Activated CD8-positive, alpha-beta memory T cell treated with anti-CD3 and anti-CD28 coated beads, Interleukin-2, amount 10 ng/mL, durations not matched to agents 7 days and 5 days (primary cell): ENCODE measurements at regions not wholly inside any gene's neighbourhood (a gene's known extent, or its start where the extent isn't known, plus 50 kb on each side); places are given as distances from the start of the nearest gene placed in this dataset.
"Not testable (repeated sequence)": the region's sequence is repeated elsewhere in the genome, so short reads cannot be mapped to it uniquely, and the experiment has no call there.

Source experiments
- ATAC-seq: fragments of 150-1000 bp; cut with Tn5 transposase; one replicate; pipeline ENCODE4 v1.10.0; 2021; ENCODE audit warnings: moderate library complexity
- CTCF ChIA-PET: fragments of 350-600 bp; sonication (Branson Sonifier 250); formaldehyde crosslinking; loops from one replicate; lab custom pipeline; 2021; ENCODE audit warnings: antibody characterized with exemption; lab: Charles Lee
- DNase-seq: peaks from one replicate; pipeline ENCODE4 v3.0.0-alpha.2; 2020
- H3K27ac Mint-ChIP-seq: one replicate; pipeline ENCODE4 v1.8.0; 2021; ENCODE audit warnings: mild to moderate bottlenecking, mixed read lengths
- H3K27me3 Mint-ChIP-seq: one replicate; pipeline ENCODE4 v1.8.0; 2021; ENCODE audit warnings: mixed read lengths
- H3K36me3 Mint-ChIP-seq: one replicate; pipeline ENCODE4 v1.8.0; 2021; ENCODE audit warnings: mild to moderate bottlenecking, mixed read lengths
- H3K4me1 Mint-ChIP-seq: one replicate; pipeline ENCODE4 v1.8.0; 2021; ENCODE audit warnings: mixed read lengths
- H3K4me3 Mint-ChIP-seq: one replicate; pipeline ENCODE4 v1.8.0; 2021; ENCODE audit warnings: mild to moderate bottlenecking, moderate library complexity, mixed read lengths
- H3K9me3 Mint-ChIP-seq: one replicate; pipeline ENCODE4 v1.8.0; 2022; ENCODE audit warnings: low read depth, mixed read lengths

DNA sequence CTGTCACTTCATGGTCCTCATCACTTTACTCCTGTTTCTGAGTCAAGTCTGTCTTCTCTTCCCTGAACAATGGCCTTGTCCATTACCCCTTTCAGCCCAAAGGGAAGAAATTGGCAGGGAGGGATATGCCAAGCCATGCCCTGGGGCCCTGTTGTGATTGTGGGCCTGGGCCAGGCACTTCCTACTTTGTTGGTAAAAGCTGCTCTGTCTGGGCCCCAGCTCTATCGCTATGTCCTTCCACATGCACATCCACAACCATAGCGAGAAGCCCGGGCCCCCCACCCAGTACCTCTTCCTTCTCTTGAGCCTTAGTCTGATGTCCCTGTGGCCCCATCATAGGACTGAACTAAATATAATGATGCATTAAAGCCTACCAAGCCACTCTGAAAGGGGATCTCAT lies 126.7 kb upstream of the RCN1 start:
- CTCF ChIA-PET: no interaction called here
- Mint-ChIP-seq H3K36me3 (no peaks in the 10 kb centered on the region), H3K27me3 (peaks cover 6% of the 10 kb centered on the region)

DNA sequence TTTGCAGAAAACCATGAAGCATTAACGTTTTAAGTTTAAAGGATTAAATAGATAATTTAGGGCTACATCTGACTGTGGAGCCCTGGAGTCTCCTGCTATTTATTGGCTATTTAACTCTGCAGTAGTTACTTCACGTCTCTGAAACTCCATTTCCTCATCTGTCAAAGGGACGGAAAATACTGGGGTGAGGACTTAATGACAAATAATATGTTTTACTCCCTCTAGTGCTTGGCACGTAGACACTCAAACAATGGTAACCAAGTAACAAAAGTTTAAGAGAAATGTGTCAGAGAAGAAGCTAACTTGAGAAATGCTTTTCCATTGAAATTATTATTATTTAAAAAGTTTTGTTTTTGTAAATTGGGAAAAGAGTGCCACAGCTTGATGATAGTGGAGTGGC lies 130.7 kb upstream of the RCN1 start:
- peaks cover 2% of the 10 kb centered on the region for H3K4me1 Mint-ChIP-seq
- no peaks in the 10 kb centered on the region for H3K9me3 Mint-ChIP-seq
- DNase-seq (no peak), ATAC-seq (no peak)
- peaks cover 6% of the 10 kb centered on the region for H3K27me3 Mint-ChIP-seq
- H3K36me3 Mint-ChIP-seq: no peaks in the 10 kb centered on the region
- no peak overlapping the region for H3K27ac Mint-ChIP-seq
- H3K4me3 Mint-ChIP-seq: no peak overlapping the region
- CTCF ChIA-PET: interaction anchor here (0.5 to 1.2 kb wide), 4 partner anchors 9 to 479 kb away, joined by 3 to 4 read pairs (median 3); no protein-coding TSS in a partner anchor

More for the DNA sequence above, 126.7 kb upstream of the RCN1 start:
- H3K4me1 Mint-ChIP-seq: no peaks in the 10 kb centered on the region
- no peak overlapping the region for H3K4me3 Mint-ChIP-seq
- H3K27ac Mint-ChIP-seq: no peak overlapping the region
- ATAC-seq: no peak
- no peaks in the 10 kb centered on the region for H3K9me3 Mint-ChIP-seq
- DNase-seq: no peak

DNA sequence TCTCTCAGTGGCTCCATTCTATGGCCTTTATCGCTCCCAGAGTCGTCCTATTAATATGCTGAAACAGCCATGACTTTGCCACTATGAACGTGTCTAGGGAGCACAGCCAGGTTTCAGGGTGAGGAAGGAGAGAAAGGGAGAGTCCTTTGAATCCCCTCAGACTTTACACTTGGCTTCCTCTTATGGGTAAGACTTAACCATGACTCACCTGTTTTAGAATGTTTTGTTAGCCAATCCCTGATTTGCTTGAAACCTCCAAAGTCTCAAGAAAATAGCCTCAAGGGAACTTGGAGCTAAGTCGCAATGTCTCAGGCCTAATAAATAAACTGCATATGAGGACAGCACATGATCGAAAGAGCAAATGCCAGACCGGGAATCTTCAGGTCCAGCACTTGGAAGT lies 131.2 kb upstream of the RCN1 start:
- H3K36me3 Mint-ChIP-seq: no peaks in the 10 kb centered on the region
- H3K27ac Mint-ChIP-seq: no peak overlapping the region
- H3K27me3 Mint-ChIP-seq: peaks cover 8% of the 10 kb centered on the region
- no peaks in the 10 kb centered on the region for H3K9me3 Mint-ChIP-seq
- H3K4me1 Mint-ChIP-seq: peaks cover 2% of the 10 kb centered on the region
- DNase-seq (no peak), ATAC-seq (no peak)
- CTCF ChIA-PET: interaction anchor here (1.0 to 2.0 kb wide), 4 partner anchors 10 to 562 kb away, joined by 3 to 9 read pairs (median 5); no protein-coding TSS in a partner anchor
- H3K4me3 Mint-ChIP-seq: no peak overlapping the region

GRCh38 chr11:31958076-31958735 lies 132.7 kb upstream of the RCN1 start:
- ATAC-seq: peak; percentile 73
- H3K9me3 Mint-ChIP-seq: no peaks in the 10 kb centered on the region
- no peak overlapping the region for H3K27ac Mint-ChIP-seq
- CTCF ChIA-PET: interaction anchor here (0.7 to 2.1 kb wide), 30 partner anchors 8 to 851 kb away, joined by 3 to 9 read pairs (median 4); partner anchors contain the start of genes DCDC1 and DNAJC24
- H3K4me1 Mint-ChIP-seq: peaks cover 2% of the 10 kb centered on the region
- DNase-seq: peak; percentile 72
- no peaks in the 10 kb centered on the region for H3K36me3 Mint-ChIP-seq
- no peak overlapping the region for H3K4me3 Mint-ChIP-seq
- H3K27me3 Mint-ChIP-seq: peaks cover 8% of the 10 kb centered on the region

DNA sequence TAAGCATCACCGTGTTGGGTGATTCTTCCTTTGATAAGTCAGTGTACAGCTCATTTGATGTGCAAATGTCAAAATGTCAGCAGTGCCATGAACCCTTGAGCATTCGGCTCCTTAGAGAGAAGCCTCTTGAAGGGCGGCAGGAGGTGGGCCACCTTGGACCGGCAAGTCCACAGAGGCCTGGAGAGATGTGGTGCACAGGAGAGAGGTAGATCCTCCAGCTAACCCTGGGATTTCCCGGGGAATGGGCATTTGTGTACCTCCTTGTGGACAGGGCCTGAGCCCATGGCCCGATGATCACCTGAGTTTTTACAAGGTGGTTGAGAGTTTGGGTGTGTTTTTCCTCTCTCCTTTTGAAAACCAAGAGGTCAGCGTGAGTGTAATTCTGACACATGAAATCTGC lies 133.2 kb upstream of the RCN1 start:
- H3K4me3 Mint-ChIP-seq: no peak overlapping the region
- H3K9me3 Mint-ChIP-seq: no peaks in the 10 kb centered on the region

GRCh38 chr11:31956310-31956709 lies 134.6 kb upstream of the RCN1 start:
- H3K36me3 Mint-ChIP-seq: no peaks in the 10 kb centered on the region
- CTCF ChIA-PET: no interaction called here
- peaks cover 2% of the 10 kb centered on the region for H3K4me1 Mint-ChIP-seq
- H3K9me3 Mint-ChIP-seq: no peaks in the 10 kb centered on the region
- no peak overlapping the region for H3K27ac Mint-ChIP-seq
- no peak overlapping the region for H3K4me3 Mint-ChIP-seq
- no peak for ATAC-seq
- peaks cover 14% of the 10 kb centered on the region for H3K27me3 Mint-ChIP-seq
- no peak for DNase-seq

More for the DNA sequence above, 133.2 kb upstream of the RCN1 start:
- DNase-seq: no peak
- H3K4me1 Mint-ChIP-seq: peaks cover 2% of the 10 kb centered on the region
- peaks cover 6% of the 10 kb centered on the region for H3K27me3 Mint-ChIP-seq
- H3K27ac Mint-ChIP-seq: no peak overlapping the region
- CTCF ChIA-PET: interaction anchor here (0.8 to 2.1 kb wide), 27 partner anchors 8 to 850 kb away, joined by 3 to 9 read pairs (median 4); partner anchors contain the start of genes DCDC1 and DNAJC24
- no peak for ATAC-seq
- no peaks in the 10 kb centered on the region for H3K36me3 Mint-ChIP-seq

DNA sequence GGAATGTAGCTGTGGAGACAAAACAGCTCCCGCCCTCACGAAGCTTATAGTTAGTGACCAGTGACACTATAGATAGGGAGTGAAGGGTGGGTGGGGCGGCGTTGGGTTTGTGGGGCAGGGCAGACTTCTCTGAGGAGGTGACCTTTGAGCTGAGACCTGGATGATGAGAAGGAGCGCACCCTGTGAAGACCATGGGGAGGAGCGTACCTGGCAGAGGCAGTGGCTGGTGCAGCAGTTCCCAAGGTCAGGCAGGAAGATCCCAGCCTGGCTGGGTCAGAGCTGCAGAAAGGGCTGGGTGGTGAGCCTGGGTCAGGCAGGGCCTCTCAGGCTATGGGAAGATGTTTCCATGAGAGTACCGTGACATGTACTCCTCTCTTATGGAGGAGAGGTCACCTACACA lies 135.0 kb upstream of the RCN1 start:
- Mint-ChIP-seq H3K27ac (no peak overlapping the region), H3K9me3 (no peaks in the 10 kb centered on the region), H3K4me1 (peaks cover 2% of the 10 kb centered on the region), H3K4me3 (no peak overlapping the region), H3K36me3 (no peaks in the 10 kb centered on the region), H3K27me3 (peaks cover 19% of the 10 kb centered on the region)
- DNase-seq (no peak), ATAC-seq (no peak)
- CTCF ChIA-PET: no interaction called here

GRCh38 chr11:31953803-31954327 lies 137.0 kb upstream of the RCN1 start:
- H3K4me1 Mint-ChIP-seq: peaks cover 18% of the 10 kb centered on the region

GRCh38 chr11:31949733-31950200 lies 138.6 kb upstream of the PAX6 start:
- H3K27me3 Mint-ChIP-seq: peaks cover 30% of the 10 kb centered on the region
- H3K36me3 Mint-ChIP-seq, H3K9me3 Mint-ChIP-seq, DNase-seq, ATAC-seq: not testable (repeated sequence)
- CTCF ChIA-PET: interaction anchor here (1.0 kb wide), 1 partner anchor 8 kb away, joined by 4 read pairs; no protein-coding TSS in a partner anchor
- H3K4me3 Mint-ChIP-seq: peak overlapping the region; percentile 5
- peak overlapping the region; percentile 75 for H3K27ac Mint-ChIP-seq
- H3K4me1 Mint-ChIP-seq: peaks cover 16% of the 10 kb centered on the region

More at GRCh38 chr11:31953803-31954327, 137.0 kb upstream of the RCN1 start:
- Mint-ChIP-seq H3K27ac (no peak overlapping the region), H3K27me3 (peaks cover 24% of the 10 kb centered on the region), H3K4me3 (no peak overlapping the region), H3K36me3 (no peaks in the 10 kb centered on the region), H3K9me3 (no peaks in the 10 kb centered on the region)
- CTCF ChIA-PET: no interaction called here
- DNase-seq: no peak
- no peak for ATAC-seq

DNA sequence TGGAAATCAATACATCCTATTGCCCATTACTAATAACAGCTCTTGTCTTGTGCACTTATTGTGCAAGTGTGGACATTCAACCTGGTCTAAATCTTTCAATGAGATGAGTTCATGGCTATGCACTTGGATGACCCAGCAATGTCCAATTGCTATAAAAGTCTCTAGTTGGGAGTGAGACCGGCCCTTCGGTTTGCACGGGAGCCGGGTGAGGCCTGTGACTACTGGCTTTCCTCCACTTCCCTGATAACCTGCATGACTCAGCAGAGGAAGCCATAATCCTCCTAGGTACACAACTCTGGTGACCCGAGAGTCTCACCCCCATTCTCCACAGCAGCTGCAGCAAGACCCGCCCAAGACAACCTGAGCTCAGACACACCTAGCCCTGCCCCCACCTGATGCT lies 135.9 kb upstream of the PAX6 start:
- Mint-ChIP-seq H3K27me3 (peaks cover 31% of the 10 kb centered on the region), H3K36me3 (peaks cover 1% of the 10 kb centered on the region), H3K4me3 (no peak overlapping the region), H3K4me1 (peaks cover 23% of the 10 kb centered on the region), H3K9me3 (no peaks in the 10 kb centered on the region), H3K27ac (no peak overlapping the region)
- ATAC-seq (no peak), DNase-seq (no peak)
- CTCF ChIA-PET: interaction anchor here (1.4 to 2.2 kb wide), 2 partner anchors 11 to 134 kb away, joined by 3 to 8 read pairs; no protein-coding TSS in a partner anchor

GRCh38 chr11:31943056-31943780 lies 132.1 kb upstream of the PAX6 start:
- H3K27ac Mint-ChIP-seq: no peak overlapping the region
- no peaks in the 10 kb centered on the region for H3K9me3 Mint-ChIP-seq
- no peaks in the 10 kb centered on the region for H3K36me3 Mint-ChIP-seq
- peaks cover 34% of the 10 kb centered on the region for H3K27me3 Mint-ChIP-seq
- no peak overlapping the region for H3K4me3 Mint-ChIP-seq
- no peak for ATAC-seq
- peaks cover 7% of the 10 kb centered on the region for H3K4me1 Mint-ChIP-seq
- DNase-seq: no peak
- CTCF ChIA-PET: interaction anchor here (1.7 kb wide), 1 partner anchor 15 kb away, joined by 5 read pairs; no protein-coding TSS in a partner anchor

DNA sequence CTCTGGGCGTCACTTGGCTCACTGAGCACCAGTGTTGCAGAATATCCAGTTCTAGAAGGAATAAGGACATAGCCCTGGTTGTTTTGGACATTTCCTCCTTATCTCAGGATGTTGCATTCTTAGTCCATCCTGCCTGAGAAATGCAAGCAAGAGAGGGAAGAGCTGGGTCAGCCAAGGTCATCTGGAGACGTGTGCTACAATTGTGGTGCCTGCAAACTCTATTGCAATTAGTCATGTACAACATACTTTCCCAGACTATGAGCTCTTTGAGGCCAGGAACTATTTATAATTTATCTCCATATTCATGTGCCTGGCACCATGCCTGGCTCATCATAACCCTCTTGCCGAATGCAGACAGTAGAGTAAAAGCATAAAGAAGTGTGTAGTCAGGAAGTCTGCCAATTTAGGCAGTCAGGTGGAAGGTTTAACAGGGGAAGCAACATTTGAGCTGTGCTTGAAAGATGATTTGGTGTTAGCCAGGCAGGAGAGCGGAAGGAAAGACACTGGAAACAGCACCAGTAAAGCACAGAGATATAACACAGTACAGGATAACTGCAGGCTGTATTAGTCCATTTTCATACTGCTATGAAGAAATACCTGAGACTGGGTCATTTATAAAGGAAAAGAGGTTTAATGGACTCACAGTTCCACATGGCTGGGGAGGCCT lies 129.4 kb upstream of the PAX6 start:
- no peaks in the 10 kb centered on the region for H3K9me3 Mint-ChIP-seq

DNA sequence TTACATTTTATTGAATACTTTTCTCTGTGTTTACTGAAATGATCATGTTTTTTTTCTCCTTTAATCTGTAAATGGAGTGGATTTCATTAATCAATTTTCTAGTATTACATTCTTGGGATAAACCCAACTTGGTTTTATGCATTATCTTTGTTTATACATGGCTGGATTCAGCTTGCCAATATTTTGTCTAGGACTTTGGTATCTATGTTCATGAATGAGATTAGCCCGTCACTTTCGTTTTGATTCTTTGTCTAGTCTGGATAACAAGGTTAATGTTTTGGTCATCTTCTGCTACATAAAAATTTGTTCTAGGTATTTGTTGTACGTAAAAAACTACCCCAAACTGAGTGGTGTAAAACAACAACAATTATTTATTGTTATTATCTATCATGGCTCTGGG lies 127.9 kb upstream of the PAX6 start:
- DNase-seq: no peak
- ATAC-seq: no peak
- H3K4me3 Mint-ChIP-seq: no peak overlapping the region
- CTCF ChIA-PET: no interaction called here
- H3K27ac Mint-ChIP-seq: no peak overlapping the region
- peaks cover 37% of the 10 kb centered on the region for H3K27me3 Mint-ChIP-seq
- no peaks in the 10 kb centered on the region for H3K9me3 Mint-ChIP-seq
- H3K4me1 Mint-ChIP-seq: peaks cover 7% of the 10 kb centered on the region
- no peaks in the 10 kb centered on the region for H3K36me3 Mint-ChIP-seq

More for the DNA sequence above, 129.4 kb upstream of the PAX6 start:
- peaks cover 38% of the 10 kb centered on the region for H3K27me3 Mint-ChIP-seq
- DNase-seq: no peak
- H3K4me1 Mint-ChIP-seq: peaks cover 7% of the 10 kb centered on the region
- CTCF ChIA-PET: no interaction called here
- H3K27ac Mint-ChIP-seq: no peak overlapping the region
- ATAC-seq: no peak
- no peak overlapping the region for H3K4me3 Mint-ChIP-seq
- no peaks in the 10 kb centered on the region for H3K36me3 Mint-ChIP-seq
